ENCODE measurements at regions not wholly inside any gene's neighbourhood (a gene's known extent, or its start where the extent isn't known, plus 50 kb on each side); places are given as distances from the start of the nearest gene placed in this dataset.

- no peaks in the 10 kb centered on the region for H3K27me3 ChIP-seq
- no peak for TF ChIP-seq CTCF (IDR thresholded peaks at IDR 0.05; ENCODE audit: low read depth, low read length)
- H3K4me3 ChIP-seq (ENCODE audit: low read depth, low read length) = no peak overlapping the region
- H3K36me3 ChIP-seq = no peaks in the 10 kb centered on the region
- no peaks in the 10 kb centered on the region for H3K4me1 ChIP-seq
- DNase-seq = no peak
- no peaks in the 10 kb centered on the region for H3K9me3 ChIP-seq
Observed at GRCh38 chr2:19029655-19030054, 328.8 kb downstream of the OSR1 start.

- Histone ChIP-seq H3K4me3 (ENCODE audit: low read depth, low read length) (no peak overlapping the region), H3K9me3 (no peaks in the 10 kb centered on the region), H3K27me3 (no peaks in the 10 kb centered on the region), H3K4me1 (no peaks in the 10 kb centered on the region), H3K36me3 (no peaks in the 10 kb centered on the region)
- DNase-seq = no peak
- no peak for TF ChIP-seq CTCF (IDR thresholded peaks at IDR 0.05; ENCODE audit: low read depth, low read length)
Observed at GRCh38 chr2:19028587-19029375, 329.6 kb downstream of the OSR1 start.

GRCh38 chr2:19027626-19028025 lies 330.8 kb downstream of the OSR1 start:
- no peaks in the 10 kb centered on the region for H3K9me3 ChIP-seq
- no peak overlapping the region for H3K4me3 ChIP-seq (ENCODE audit: low read depth, low read length)
- H3K4me1 ChIP-seq = no peaks in the 10 kb centered on the region
- H3K27me3 ChIP-seq = no peaks in the 10 kb centered on the region
- no peak for DNase-seq
- no peak for TF ChIP-seq CTCF (IDR thresholded peaks at IDR 0.05; ENCODE audit: low read depth, low read length)
- no peaks in the 10 kb centered on the region for H3K36me3 ChIP-seq

- no peak for TF ChIP-seq CTCF (IDR thresholded peaks at IDR 0.05; ENCODE audit: low read depth, low read length)
- H3K27me3 ChIP-seq = no peaks in the 10 kb centered on the region
Observed at GRCh38 chr2:19026261-19026660, 332.2 kb downstream of the OSR1 start.

GRCh38 chr2:19022334-19022733 lies 336.1 kb downstream of the OSR1 start:
- no peak overlapping the region for H3K4me3 ChIP-seq (ENCODE audit: low read depth, low read length)
- no peaks in the 10 kb centered on the region for H3K27me3 ChIP-seq
- no peaks in the 10 kb centered on the region for H3K4me1 ChIP-seq
- no peak for DNase-seq
- H3K36me3 ChIP-seq = no peaks in the 10 kb centered on the region
- no peaks in the 10 kb centered on the region for H3K9me3 ChIP-seq
- no peak for TF ChIP-seq CTCF (IDR thresholded peaks at IDR 0.05; ENCODE audit: low read depth, low read length)

More at GRCh38 chr2:19026261-19026660, 332.2 kb downstream of the OSR1 start:
- Histone ChIP-seq H3K4me3 (ENCODE audit: low read depth, low read length) (no peak overlapping the region), H3K9me3 (no peaks in the 10 kb centered on the region), H3K4me1 (no peaks in the 10 kb centered on the region), H3K36me3 (no peaks in the 10 kb centered on the region)
- no peak for DNase-seq

- Histone ChIP-seq H3K4me3 (ENCODE audit: low read depth, low read length) (no peak overlapping the region), H3K9me3 (no peaks in the 10 kb centered on the region), H3K4me1 (no peaks in the 10 kb centered on the region), H3K27me3 (no peaks in the 10 kb centered on the region), H3K36me3 (no peaks in the 10 kb centered on the region)
- DNase-seq = no peak
- TF ChIP-seq CTCF (IDR thresholded peaks at IDR 0.05; ENCODE audit: low read depth, low read length) = no peak
Observed at GRCh38 chr2:19021721-19022120, 336.7 kb downstream of the OSR1 start.

All from BE2C (cell line).